GM18499 (cell line): ENCODE measurements at regions not wholly inside any gene's neighbourhood (a gene's known extent, or its start where the extent isn't known, plus 50 kb on each side); places are given as distances from the start of the nearest gene placed in this dataset.
"Not testable (repeated sequence)": the region's sequence is repeated elsewhere in the genome, so short reads cannot be mapped to it uniquely, and the experiment has no call there.

Experiments
- ATAC-seq: cut with Tn5 transposase; IDR thresholded peaks from one replicate; pipeline ENCODE4 v1.9.1; 2021; ENCODE audit warnings: moderate number of reproducible peaks; ENCODE audit not compliant: insufficient read depth, unreplicated experiment

- ATAC-seq = no peak
Measured at GRCh38 chr14:71449316-71450055, 482.7 kb upstream of the RGS6 start.

DNA sequence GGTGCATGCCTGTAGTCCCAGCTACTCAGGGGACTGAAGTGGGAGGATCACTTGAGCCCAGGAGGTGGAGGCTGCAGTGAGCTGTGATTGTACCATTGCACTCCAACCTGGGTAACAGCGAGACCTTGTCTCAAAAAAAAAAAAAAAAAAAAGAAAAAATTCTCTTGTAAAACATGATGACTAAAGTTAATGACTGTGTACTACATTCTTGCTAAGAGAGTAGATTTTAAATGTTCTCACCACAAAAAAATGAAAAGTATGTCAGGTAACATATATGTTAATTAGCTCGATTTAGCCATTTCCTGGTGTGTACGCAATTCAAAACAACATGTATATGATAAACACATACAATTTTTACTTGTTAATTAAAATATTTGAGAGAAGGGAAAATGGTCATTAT, 480.7 kb upstream of the RGS6 start:
- ATAC-seq = no peak

- ATAC-seq = no peak
Measured at GRCh38 chr14:71452539-71452938, 479.7 kb upstream of the RGS6 start.

GRCh38 chr14:71452987-71453386, 479.2 kb upstream of the RGS6 start:
- ATAC-seq = no peak

GRCh38 chr14:71454010-71454409, 478.2 kb upstream of the RGS6 start:
- ATAC-seq = no peak

DNA sequence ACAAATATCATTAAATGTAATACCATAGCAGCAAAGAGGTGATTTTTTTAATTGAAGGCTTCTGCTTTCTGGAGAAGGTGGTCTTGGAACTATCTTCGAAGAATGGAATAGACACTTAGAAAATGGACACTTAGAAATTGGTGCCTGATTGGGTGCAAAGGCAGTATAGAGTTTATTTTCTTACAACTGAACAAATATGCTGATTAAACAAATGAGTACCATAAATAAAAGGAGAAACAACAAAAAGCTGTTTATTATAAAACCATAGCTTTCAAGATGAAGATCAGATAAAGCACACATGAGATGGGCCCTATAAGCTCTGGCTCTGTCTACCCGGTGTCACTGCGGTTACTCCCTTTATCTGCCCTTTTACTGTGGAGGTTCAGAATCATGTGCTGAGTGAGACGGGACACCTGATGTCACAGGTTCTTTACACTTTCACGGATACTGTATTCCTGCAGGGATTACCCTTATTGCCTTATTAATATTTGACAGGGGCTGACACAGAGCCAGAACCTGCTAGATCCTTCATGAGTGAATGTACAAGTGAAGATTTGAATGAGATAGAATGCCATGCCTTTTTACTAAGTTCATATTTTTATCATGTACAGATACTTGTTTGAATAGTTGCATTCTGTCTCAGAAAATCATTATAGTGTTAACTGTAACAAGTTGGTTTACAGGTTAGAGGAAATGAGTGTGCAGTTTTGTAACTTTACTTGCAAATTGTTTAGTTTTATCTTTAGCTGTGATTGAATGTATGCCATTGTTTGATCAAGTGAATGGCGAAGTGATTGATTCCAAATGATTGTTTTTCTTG, 477.5 kb upstream of the RGS6 start:
- ATAC-seq = no peak

DNA sequence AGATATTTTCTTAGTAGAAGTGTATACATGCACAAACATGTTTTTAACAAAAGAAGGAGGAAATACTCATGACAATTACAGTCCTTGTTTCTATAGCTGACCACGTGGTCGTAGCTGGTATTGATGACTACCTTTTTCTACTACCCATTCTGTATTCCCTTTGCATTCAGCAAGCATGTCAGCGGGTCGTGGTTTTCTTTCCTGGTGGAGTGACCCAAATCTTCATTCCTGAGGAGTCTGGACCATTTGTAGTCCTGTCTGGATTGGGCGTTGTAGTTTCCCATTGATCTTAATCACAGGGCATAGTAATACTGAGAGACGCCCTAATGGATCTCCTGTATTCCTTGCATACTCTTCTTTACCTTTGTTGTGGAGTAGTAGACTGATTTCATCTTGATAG, 472.1 kb upstream of the RGS6 start:
- no peak for ATAC-seq

DNA sequence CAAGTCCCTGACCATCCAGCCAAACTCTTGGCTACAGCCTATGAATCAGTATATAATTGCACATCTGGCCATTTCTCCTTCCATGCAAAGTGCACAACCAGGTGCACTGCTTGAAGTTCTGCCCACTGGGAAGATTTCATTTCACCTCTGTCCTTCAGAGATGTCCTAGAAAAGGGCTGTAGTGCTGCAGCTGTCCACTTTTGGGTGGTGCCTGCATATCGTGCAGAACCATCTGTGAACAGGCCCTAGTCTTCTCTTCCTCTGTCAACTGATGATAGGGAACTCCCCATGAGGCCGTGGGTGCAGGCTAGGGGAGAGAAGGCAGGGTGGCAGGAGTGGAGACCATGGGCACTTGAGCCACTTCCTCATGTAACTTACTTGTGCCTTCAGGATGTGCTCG, 470.6 kb upstream of the RGS6 start:
- ATAC-seq = not testable (repeated sequence)

- no peak for ATAC-seq
Measured at GRCh38 chr14:71463807-71464206, 468.4 kb upstream of the RGS6 start.

- ATAC-seq = no peak
Measured at GRCh38 chr14:71464840-71465239, 467.4 kb upstream of the RGS6 start.

DNA sequence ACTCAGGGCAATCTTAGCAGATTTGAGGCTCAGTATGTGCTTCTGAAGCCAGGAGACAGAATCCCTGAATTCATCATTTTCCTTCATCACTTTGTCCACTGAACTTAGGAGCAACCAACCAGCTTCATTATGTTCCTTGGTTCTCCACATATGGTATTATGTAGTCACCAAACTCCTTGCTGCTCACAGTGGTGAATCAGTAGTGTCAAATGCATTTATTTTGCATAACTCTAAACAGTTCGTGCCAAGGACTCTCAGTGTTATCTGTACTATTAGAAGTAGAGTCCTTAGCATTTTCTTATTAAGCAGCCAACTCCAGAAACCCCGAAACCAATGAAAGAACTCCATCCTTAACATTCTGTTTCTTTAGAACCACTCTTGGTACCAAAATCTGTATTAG, 466.9 kb upstream of the RGS6 start:
- ATAC-seq = no peak

GRCh38 chr14:71466251-71466650, 466.0 kb upstream of the RGS6 start:
- ATAC-seq = no peak

DNA sequence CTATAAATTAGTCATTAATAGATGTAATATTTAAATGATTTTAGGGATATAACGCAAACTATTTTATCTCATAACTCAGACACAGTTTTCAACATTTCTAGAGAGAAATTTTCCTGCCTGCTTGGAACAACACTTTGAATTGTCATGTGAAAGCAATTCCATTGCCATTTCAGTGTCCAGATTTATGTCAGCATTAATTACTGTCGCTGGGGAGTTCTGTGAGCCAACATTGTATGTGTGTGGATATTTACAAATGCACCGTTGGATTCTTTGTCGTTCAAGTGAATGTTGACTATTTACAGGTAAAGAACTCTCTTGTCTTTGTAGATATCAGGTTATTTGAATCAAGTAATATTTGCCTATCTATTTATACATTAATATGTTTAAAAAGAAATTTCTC, 465.3 kb upstream of the RGS6 start:
- no peak for ATAC-seq

DNA sequence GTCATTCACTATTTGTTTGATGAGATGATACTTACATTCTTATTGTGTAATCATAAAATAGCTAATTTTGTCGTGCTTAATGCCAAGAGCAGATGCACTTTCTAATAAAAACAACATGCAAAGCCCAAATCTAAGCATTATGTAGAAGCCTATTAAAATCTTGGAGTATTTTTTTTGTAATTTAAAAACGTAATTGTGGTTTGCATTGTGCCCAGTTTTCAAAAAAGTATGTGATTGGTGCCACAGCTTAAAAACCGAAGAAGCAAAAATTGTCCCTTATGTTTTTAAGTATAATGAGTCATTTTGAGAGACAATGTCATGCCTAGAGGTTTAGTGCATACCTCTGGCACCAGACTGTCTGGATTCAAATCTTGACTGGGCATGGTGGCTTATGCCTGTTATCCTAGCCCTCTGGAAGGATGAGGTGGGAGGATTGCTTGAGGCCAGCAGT, 464.8 kb upstream of the RGS6 start:
- ATAC-seq = no peak

DNA sequence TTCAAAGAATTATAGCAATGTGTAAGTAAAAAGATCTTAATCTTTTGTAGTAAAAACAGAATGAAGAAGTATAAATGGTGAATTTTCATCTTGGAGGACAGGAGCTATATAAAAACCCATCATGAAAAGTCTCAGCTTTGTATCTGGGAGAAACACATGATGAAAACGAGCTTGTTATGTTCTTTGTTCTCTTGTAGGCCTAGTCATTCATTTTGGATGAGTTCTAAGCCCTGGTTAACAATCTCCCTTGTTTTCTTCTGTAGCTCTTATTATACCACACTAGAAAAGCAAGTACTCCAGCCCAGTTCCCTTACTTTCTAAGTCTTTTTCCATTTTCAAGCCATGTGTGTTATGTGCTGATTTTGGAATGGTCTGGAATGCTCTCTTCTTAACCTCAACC, 463.5 kb upstream of the RGS6 start:
- no peak for ATAC-seq

DNA sequence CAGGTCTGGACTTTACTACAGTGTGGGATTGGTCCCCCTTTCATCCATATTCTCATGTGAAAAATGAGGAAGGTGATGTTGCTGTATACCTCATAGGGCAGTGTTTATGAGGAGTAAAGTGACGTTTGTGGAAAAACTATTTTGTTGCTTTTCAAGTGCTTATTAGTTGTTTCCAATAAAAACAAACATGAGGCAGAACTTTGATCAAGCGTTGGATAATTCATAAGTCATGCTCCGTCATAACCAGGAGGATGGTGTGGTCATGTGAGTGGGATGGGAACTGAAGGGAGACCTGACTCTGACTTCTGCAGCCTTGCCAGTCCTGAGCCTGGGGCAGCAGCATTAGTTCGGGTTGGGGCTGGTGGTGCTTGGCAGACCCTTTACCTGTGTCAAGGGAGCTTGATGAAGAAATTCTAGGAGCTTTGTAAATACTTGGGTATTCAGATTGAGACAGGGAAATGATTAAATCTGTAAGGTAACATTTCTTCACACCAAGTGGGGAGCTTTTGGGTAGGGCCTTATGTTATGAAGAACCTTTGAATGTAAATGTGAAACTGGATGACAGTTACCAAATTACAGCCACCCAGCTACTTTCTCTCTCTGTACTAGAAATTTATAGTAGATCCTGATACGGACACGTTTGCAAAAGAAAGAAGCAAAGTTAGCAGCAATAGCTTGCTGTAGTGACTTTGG, 462.4 kb upstream of the RGS6 start:
- no peak for ATAC-seq

GRCh38 chr14:71471634-71472355, 460.4 kb upstream of the RGS6 start:
- no peak for ATAC-seq

GRCh38 chr14:71472356-71473340, 459.6 kb upstream of the RGS6 start:
- ATAC-seq = no peak

DNA sequence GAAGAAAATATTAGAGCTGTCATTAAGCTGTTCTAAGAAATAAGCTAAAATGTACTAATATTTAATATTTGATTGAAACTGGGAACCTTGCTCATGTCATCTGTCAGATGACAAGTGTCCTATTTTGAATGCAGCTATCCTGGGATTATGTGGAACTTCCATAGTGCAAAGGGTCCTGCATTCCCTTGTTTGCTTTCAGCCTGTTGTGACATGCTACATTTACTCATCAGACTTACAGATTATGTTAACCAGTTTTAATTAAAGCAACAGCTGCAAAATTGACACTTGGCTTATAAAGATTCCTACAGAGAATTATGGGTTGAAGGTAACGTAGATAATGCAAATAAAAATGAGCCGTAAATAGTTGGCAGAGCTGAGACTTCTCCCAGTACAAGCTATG, 458.4 kb upstream of the RGS6 start:
- ATAC-seq = no peak
